HG03460 (cell line): ENCODE measurements at regions not wholly inside any gene's neighbourhood (a gene's known extent, or its start where the extent isn't known, plus 50 kb on each side); places are given as distances from the start of the nearest gene placed in this dataset.
"Not testable (repeated sequence)": the region's sequence is repeated elsewhere in the genome, so short reads cannot be mapped to it uniquely, and the experiment has no call there.

Source experiments
- ATAC-seq: cut with Tn5 transposase; IDR thresholded peaks from one replicate; pipeline ENCODE4 v1.9.1; 2021; ENCODE audit not compliant: unreplicated experiment

GRCh38 chr6:169019111-169019510 lies 234.5 kb downstream of the THBS2 start:
- ATAC-seq = no peak

- no peak for ATAC-seq
Observed at GRCh38 chr6:169016758-169017157, 236.9 kb downstream of the THBS2 start.

DNA sequence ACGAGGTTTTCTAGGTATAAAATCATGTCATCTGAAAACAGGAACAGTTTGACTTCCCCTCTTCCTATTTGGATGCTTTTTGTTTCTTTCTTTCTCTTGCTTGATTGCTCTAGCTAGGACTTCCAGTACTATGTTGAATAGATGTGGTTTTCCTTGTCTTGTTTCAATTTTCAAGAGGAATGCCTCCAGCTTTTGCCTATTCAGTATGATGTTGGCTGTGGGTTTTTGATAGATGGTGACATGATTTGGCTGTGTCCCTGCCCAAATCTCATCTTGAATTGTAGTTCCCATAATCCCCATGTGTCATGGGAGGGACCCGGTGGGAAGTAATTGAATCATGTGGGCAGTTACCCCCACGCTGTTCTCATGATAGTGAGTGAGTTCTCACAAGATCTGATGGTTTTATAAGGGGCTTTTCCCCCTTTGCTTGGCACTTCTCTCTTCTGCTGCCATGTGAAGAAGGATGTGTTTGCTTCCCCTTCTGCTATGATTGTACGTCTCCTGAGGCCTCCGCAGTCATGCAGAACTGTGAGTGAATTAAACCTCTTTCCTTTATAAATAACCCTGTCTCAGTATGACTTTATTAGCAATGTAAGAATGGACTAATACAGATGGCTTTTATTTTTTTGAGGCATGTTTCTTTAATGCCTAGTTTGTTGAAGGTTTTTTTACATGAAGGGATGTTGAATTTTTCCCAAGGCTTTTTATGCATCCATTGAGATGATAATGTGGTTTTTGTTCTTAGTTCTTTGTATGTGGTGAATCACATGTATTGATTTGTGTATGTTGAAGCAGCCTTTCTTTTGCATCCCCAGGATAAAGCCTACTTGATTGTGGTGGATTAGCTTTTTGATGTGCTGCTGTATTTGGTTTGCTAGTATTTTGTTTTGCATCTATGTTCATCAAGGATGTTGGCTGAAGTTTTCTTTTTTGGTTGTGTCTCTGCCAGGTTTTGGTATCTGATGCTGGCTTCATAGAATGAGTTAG lies 239.1 kb downstream of the THBS2 start:
- ATAC-seq = no peak

GRCh38 chr6:169009628-169010027 lies 244.0 kb downstream of the THBS2 start:
- ATAC-seq = no peak

- ATAC-seq = no peak
Observed at GRCh38 chr6:169008641-169009257, 244.9 kb downstream of the THBS2 start.

DNA sequence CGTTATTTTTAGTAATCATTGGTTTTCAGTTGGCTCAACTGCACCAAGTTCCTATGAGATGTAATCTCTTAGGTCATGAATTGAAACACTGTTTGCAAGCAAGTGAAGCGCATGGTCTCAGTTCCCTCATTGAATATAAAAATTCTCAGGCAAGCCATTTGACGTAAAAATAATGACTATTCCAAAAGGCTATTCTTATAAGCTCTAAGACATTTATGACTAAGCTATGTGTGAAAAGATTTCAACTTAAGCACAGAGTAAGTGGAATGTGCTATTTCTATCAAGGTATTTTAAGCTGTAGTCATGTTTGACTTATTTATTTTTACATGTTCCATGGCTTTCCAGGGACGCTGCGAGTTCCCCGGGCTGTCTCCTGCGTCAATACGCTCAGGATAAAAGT lies 248.5 kb downstream of the THBS2 start:
- ATAC-seq = no peak

- no peak for ATAC-seq
Observed at GRCh38 chr6:169000022-169000421, 253.6 kb downstream of the THBS2 start.

DNA sequence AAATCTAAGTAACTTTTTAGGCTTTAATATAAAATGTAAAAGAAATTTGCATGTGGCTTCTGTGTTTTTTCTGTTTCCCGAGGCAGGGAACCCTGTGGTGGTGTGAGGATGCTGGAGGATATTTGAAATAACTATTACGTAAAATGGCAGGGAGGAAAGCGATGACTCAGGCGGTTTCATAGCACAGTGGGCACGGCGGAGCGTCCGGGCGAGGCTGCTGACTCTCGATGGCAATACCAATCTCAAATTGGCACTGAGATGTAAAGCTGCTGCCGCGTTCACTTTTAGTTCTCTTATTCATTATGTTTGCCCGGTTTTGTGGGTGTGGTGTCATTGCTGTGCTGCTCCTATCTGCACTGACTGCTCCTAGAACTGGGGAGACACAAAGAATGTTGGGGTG lies 254.3 kb downstream of the THBS2 start:
- no peak for ATAC-seq

GRCh38 chr6:168996356-168996625 lies 257.4 kb downstream of the THBS2 start:
- no peak for ATAC-seq

GRCh38 chr6:168995526-168996355 lies 257.9 kb downstream of the THBS2 start:
- no peak for ATAC-seq

DNA sequence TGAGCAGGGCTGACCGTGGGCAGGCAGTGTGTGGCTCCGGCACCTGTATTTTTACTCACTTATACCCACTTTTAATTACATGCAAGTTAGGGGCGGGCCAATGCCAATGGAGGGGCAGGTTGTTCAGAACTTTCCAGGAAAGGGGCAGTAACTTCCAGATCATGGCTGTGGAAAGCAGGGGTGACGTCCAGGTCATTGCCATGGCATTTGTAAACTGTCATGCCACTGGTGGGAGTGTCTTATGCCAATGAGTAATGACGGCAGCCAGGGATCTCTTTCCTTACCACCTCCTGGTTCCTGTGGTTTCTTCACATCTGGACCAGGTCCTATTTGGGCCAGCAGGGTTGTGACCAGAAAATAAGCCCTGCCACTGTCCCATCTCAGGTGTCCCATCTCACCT lies 258.7 kb downstream of the THBS2 start:
- ATAC-seq = no peak

DNA sequence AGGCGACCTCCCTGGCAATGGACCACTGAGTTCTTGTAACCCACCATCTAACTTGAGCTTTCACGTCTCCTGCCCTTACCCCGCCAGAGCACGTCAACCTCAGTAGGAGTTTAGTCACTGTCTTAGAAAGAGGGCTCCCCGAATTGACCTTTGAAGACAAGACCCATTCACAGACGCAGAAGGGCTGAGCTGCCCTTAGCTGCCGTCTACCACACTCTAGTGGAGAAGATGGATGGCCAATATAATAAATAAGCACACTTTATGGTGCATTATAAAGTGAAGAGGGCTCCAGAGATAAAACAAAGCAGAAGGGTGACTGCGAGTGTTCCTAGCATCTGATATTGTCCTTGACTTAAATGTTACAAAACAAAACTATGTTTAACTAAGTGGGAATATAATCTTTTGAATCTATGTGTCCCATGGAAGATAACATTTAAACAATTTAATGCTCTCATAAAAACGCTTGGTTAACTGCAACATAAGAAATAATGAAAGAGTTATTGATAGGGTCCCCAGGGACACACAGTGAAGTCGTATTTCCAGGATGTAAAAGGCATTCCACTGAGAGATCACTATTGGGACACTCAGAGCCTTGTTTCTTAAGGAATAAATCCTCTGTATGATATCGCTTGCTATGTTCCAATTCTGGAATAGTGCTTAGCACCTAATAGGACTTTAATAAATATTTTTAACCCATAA lies 261.1 kb downstream of the THBS2 start:
- ATAC-seq = no peak

DNA sequence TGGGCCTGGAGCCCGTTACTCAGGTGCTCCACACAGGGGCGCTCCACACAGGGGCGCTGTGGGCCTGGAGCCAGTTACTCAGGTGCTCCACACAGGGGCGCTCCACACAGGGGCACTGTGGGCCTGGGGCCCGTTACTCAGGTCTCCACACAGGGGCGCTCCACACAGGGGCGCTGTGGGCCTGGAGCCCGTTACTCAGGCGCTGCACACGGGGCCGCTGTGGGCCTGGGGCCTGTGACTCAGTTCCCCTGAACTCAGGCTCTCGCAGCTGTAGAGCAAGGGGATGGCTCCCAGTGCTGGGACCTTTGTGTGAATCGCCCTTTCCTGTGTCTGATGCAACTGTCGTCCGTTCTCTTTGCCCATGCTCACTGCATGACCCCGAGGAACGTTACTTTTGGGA lies 262.0 kb downstream of the THBS2 start:
- ATAC-seq = not testable (repeated sequence)

DNA sequence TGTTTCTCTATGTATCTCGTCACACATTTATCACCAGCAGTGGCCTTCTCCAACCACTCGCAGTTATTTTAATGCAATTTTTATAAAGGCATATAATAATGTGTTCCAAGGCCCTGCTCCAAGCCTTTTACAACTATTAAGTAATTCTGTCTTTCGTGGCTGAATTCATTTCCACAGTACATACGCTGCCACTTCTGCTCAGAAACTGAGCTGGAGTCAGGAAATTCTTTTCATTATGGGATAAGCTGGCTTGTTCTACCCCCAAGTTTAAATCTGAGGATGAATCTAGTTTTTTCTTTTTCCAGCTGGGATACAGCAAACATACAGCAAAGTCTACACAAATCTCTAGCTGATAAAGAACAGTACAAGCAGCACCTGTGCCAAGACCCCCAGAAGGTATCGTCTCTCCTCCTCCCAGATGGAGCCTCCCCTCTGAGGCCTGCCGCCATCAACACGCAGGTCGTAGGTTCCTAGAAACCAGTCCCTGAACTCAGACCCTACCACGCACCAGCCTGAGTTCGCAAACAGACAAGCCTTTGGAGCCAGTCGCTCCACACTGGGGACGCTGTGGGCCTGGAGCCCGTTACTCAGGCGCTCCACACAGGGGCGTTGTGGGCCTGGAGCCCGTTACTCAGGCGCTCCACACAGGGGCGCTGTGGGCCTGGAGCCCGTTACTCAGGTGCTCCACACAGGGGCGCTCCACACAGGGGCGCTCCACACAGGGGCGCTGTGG lies 263.5 kb downstream of the THBS2 start:
- no peak for ATAC-seq

DNA sequence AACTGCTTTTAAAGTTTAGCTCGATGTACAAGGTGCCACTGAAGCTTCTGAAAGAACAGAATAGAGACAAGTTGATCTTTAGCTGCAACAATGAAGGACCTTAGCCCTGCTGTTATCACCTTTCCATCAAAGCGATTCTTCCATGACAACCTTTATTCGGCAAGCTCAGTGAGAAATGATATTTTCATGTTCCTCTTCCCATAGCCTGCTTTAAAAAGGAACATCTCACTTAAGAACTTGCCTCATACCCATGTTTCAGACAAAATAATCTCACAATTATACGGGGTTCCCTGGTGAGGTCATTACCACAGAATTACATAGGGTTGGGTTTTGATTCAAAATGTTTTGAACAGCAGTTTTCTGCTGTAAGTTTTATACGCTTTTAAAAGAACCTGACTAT lies 264.2 kb downstream of the THBS2 start:
- no peak for ATAC-seq

DNA sequence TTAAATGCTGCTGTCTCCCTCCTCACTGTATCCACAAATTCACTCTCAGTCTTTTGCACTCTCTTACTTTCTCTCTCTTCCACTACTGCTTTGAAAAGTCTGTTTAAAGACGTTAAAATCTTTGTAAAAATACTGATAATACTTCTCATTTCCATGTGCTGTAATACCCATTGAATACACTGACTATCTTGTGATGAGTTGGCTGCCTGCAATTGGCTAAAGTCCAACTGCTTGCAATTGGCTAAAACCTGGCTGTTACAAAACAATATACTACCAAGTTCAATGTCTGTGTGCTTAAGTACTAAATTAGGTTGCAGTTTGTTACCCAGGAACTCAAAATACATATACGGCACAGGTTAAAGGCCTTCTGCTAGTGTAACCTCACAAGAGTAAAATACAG lies 264.8 kb downstream of the THBS2 start:
- ATAC-seq = no peak

DNA sequence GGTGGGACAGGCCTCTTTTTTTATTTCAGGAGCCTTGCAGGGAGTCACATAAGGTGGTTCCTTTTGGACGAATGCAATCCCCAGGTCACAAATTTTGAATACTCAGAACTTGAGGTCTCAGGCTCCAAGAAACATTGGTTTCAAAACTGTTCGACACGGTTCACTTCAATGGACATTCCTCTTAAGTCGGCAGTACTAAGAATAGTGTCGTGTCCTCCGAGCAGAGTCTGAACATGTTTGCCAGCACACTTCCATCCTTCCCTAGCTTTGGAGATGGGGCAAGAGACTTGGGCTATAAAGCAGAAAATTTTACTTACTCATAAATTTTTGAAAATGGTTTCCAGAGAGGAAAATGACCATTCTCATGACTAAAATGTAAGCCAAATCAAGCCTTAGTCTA lies 265.4 kb downstream of the THBS2 start:
- ATAC-seq = no peak

GRCh38 chr6:168985705-168986104 lies 267.9 kb downstream of the THBS2 start:
- ATAC-seq = no peak

DNA sequence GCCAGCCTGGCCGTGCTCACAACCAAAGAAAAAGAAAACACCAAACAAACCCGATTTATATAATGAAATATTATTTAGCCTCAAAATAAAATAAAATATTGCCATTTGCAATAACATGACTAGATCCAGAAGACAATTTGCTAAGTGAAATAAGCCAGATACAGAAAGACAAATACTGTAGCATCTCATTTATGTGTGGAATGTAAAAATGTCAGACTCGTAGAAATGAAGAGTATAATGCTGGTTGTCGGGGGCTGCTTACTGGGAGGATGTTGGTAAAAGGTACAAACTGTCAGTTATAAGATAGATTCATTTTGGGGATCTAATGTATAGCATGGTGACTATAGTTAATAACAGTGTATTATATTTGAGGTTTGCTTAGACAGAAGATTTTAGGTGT lies 269.7 kb downstream of the THBS2 start:
- no peak for ATAC-seq

GRCh38 chr6:168981187-168981586 lies 272.5 kb downstream of the THBS2 start:
- no peak for ATAC-seq
